H1 (cell line): ENCODE measurements at regions not wholly inside any gene's neighbourhood (a gene's known extent, or its start where the extent isn't known, plus 50 kb on each side); places are given as distances from the start of the nearest gene placed in this dataset.

Experiments
- CTCF ChIA-PET: fragments of 300-600 bp; sonication (Branson Sonifier 250); formaldehyde crosslinking; loops from one replicate; lab custom pipeline; 2021; ENCODE audit not compliant: partially characterized antibody; lab: Charles Lee
- POLR2A ChIA-PET: fragments of 300-600 bp; sonication (Branson Sonifier 250); formaldehyde crosslinking; loops from one replicate; lab custom pipeline; 2021; ENCODE audit warnings: inconsistent platforms; ENCODE audit not compliant: partially characterized antibody; lab: Charles Lee
- DNase-seq, 2 experiments: peaks; one replicate each; pipeline versions ENCODE4 v3.0.0 to v3.0.0-alpha.2; 2010 to 2022; ENCODE audit warnings: low spot score in 2 of 2, low read depth in 1 of 2, mixed read lengths in 1 of 2
- FAIRE-seq: peaks from 2 replicates; lab custom pipeline; 2011; peaks lifted over from hg19 to GRCh38; lab: Jason Lieb, UNC
- H2AFZ ChIP-seq: 2 replicates; pipeline ENCODE4 v1.8.1; 2012; ENCODE audit warnings: low read length, inconsistent platforms
- H2AK5ac ChIP-seq: 2 replicates; pipeline ENCODE4 v1.6.1; 2013; ENCODE audit warnings: low read depth, low read length
- H2BK120ac ChIP-seq: replicated peaks from 2 replicates; pipeline ENCODE3; 2013; ENCODE audit warnings: low read depth, low read length, inconsistent platforms
- H2BK12ac ChIP-seq: 2 replicates; pipeline ENCODE4 v1.6.1; 2013; ENCODE audit warnings: low read depth, low read length
- H2BK15ac ChIP-seq: 2 replicates; pipeline ENCODE4 v1.6.1; 2013; ENCODE audit warnings: low read length
- H2BK20ac ChIP-seq: 2 replicates; pipeline ENCODE4 v1.6.1; 2013; ENCODE audit warnings: low read length
- H2BK5ac ChIP-seq: 2 replicates; pipeline ENCODE4 v1.6.1; 2013; ENCODE audit warnings: low read depth, low read length
- H3K14ac ChIP-seq: 2 replicates; pipeline ENCODE4 v1.6.1; 2013; ENCODE audit warnings: inconsistent platforms; ENCODE audit not compliant: insufficient read length
- H3K18ac ChIP-seq: 2 replicates; pipeline ENCODE4 v1.6.1; 2013; ENCODE audit warnings: low read length; ENCODE audit errors: extremely low read depth
- H3K23ac ChIP-seq: 2 replicates; pipeline ENCODE4 v1.6.1; 2013; ENCODE audit warnings: inconsistent platforms; ENCODE audit not compliant: insufficient read length
- H3K23me2 ChIP-seq: 2 replicates; pipeline ENCODE4 v1.6.1; 2013; ENCODE audit warnings: low read depth, low read length
- H3K27ac ChIP-seq: 2 replicates; pipeline ENCODE4 v1.6.1; 2011; ENCODE audit warnings: low read depth, low read length, inconsistent platforms
- H3K27me3 ChIP-seq, 4 experiments: replicated peaks in 1 of 4; 1 replicate in 1 of 4; 2 replicates in 3 of 4; pipeline versions ENCODE4 v1.6.1 to v1.8.1; 2011 to 2013; ENCODE audit warnings: low read length in 3 of 4, mild to moderate bottlenecking in 3 of 4, inconsistent platforms in 2 of 4, mixed read lengths in 2 of 4, moderate library complexity in 1 of 4; ENCODE audit not compliant: control insufficient read depth in 3 of 4, insufficient read depth in 3 of 4; ENCODE audit errors: extremely low read depth in 1 of 4
- H3K36me3 ChIP-seq, 4 experiments: 2 replicates each; pipeline versions ENCODE4 v1.6.1 to v1.8.1; 2011 to 2013; ENCODE audit warnings: mild to moderate bottlenecking in 4 of 4, low read length in 3 of 4, moderate library complexity in 2 of 4, control low read depth in 1 of 4, inconsistent platforms in 1 of 4; ENCODE audit not compliant: insufficient read depth in 4 of 4, control insufficient read depth in 2 of 4
- H3K4ac ChIP-seq: replicated peaks from 2 replicates; pipeline ENCODE3; 2013; ENCODE audit warnings: low read length, low read depth, mixed read lengths, inconsistent platforms; ENCODE audit not compliant: insufficient read length
- H3K4me1 ChIP-seq, 4 experiments: replicated peaks in 1 of 4; 1 replicate in 1 of 4; 2 replicates in 3 of 4; pipeline versions ENCODE4 v1.6.1 to v1.8.1; 2011 to 2013; ENCODE audit warnings: low read length in 3 of 4, inconsistent platforms in 2 of 4, mixed read lengths in 1 of 4; ENCODE audit not compliant: insufficient read depth in 4 of 4, control insufficient read depth in 3 of 4
- H3K4me2 ChIP-seq, 2 experiments: 2 replicates each; pipeline versions ENCODE4 v1.6.1 to v1.8.1; 2011 to 2013; ENCODE audit warnings: low read depth in 2 of 2, low read length in 2 of 2, control low read depth in 1 of 2, inconsistent platforms in 1 of 2, mild to moderate bottlenecking in 1 of 2; ENCODE audit not compliant: insufficient read depth in 1 of 2
- H3K4me3 ChIP-seq, 4 experiments: fragments of 200-600, 300-600 bp in 1 of 4; sonication (generic), shearing (Covaris generic), sonication (Bioruptor Twin) in 1 of 4; 2 replicates each; pipeline versions ENCODE4 v1.5.1 to v1.8.1; 2011 to 2016; ENCODE audit warnings: low read length in 4 of 4, low read depth in 3 of 4, control low read depth in 2 of 4, inconsistent platforms in 2 of 4, mild to moderate bottlenecking in 2 of 4, mixed read lengths in 1 of 4, moderate library complexity in 1 of 4; ENCODE audit not compliant: insufficient read depth in 2 of 4; ENCODE audit errors: extremely low read depth in 1 of 4
- H3K56ac ChIP-seq: replicated peaks from 2 replicates; pipeline ENCODE3; 2013; ENCODE audit warnings: low read depth, mild to moderate bottlenecking, mixed read lengths, low read length, inconsistent platforms; ENCODE audit not compliant: insufficient read length
- H3K79me1 ChIP-seq: 2 replicates; pipeline ENCODE4 v1.6.1; 2013; ENCODE audit warnings: low read depth, low read length, control low read depth
- H3K79me2 ChIP-seq, 2 experiments: 2 replicates each; pipeline versions ENCODE4 v1.6.1 to v1.8.1; 2012 to 2013; ENCODE audit warnings: low read length in 2 of 2, mild to moderate bottlenecking in 2 of 2, inconsistent platforms in 1 of 2; ENCODE audit not compliant: insufficient read depth in 2 of 2, control insufficient read depth in 1 of 2
- H3K9ac ChIP-seq, 4 experiments: replicated peaks in 1 of 4; 1 replicate in 1 of 4; 2 replicates in 3 of 4; pipeline versions ENCODE4 v1.6.1 to v1.8.1; 2011 to 2013; ENCODE audit warnings: low read depth in 3 of 4, low read length in 3 of 4, control low read depth in 2 of 4, mild to moderate bottlenecking in 2 of 4, moderate library complexity in 2 of 4, inconsistent platforms in 1 of 4; ENCODE audit errors: extremely low read depth in 1 of 4
- H3K9me3 ChIP-seq, 2 experiments: 2 replicates each; pipeline versions ENCODE4 v1.6.1 to v1.8.1; 2012 to 2013; ENCODE audit warnings: mild to moderate bottlenecking in 2 of 2, moderate library complexity in 2 of 2, control low read depth in 1 of 2, inconsistent platforms in 1 of 2, low read depth in 1 of 2, low read length in 1 of 2, mixed read lengths in 1 of 2; ENCODE audit not compliant: insufficient read depth in 2 of 2
- H4K20me1 ChIP-seq, 2 experiments: replicated peaks in 1 of 2; 2 replicates each; pipeline versions ENCODE3 to v1.8.1; 2011 to 2013; ENCODE audit warnings: inconsistent platforms in 2 of 2, low read length in 2 of 2, mild to moderate bottlenecking in 1 of 2; ENCODE audit not compliant: insufficient read depth in 2 of 2, control insufficient read depth in 1 of 2
- H4K5ac ChIP-seq: 2 replicates; pipeline ENCODE4 v1.6.1; 2013; ENCODE audit warnings: low read length, low read depth, mixed read lengths, inconsistent platforms; ENCODE audit not compliant: insufficient read length
- H4K8ac ChIP-seq: 2 replicates; pipeline ENCODE4 v1.8.0; 2013; ENCODE audit warnings: mild to moderate bottlenecking, moderate library complexity, low read length, inconsistent platforms; ENCODE audit not compliant: insufficient read depth; ENCODE audit errors: extremely low read depth
- H4K91ac ChIP-seq: replicated peaks from 2 replicates; pipeline ENCODE3; 2013; ENCODE audit warnings: low read length, mixed read lengths, inconsistent platforms; ENCODE audit not compliant: insufficient read length
- BACH1 ChIP-seq: IDR thresholded peaks from 2 replicates; pipeline ENCODE4 v1.6.1; 2012; ENCODE audit warnings: low read length, improper control_type of control experiment
- CBX5 ChIP-seq: fragments of 300-800, 300-1000 bp; sonication (generic); IDR thresholded peaks from 2 replicates; pipeline ENCODE4 v1.7.1; 2016; ENCODE audit warnings: antibody characterized with exemption, low read length, low read depth
- CEBPB ChIP-seq: IDR thresholded peaks from 2 replicates; pipeline ENCODE4 v1.6.1; 2012; ENCODE audit warnings: low read depth, low read length
- CHD2 ChIP-seq: IDR thresholded peaks from 2 replicates; pipeline ENCODE4 v1.6.1; 2012; ENCODE audit warnings: low read length, improper control_type of control experiment
- CTBP2 ChIP-seq: IDR thresholded peaks from 2 replicates; pipeline ENCODE4 v1.7.0; 2011; ENCODE audit warnings: borderline replicate concordance, mild to moderate bottlenecking, moderate library complexity, mixed read lengths, low read length; ENCODE audit not compliant: insufficient read depth, insufficient read length
- FOSL1 ChIP-seq: IDR thresholded peaks from 2 replicates; pipeline ENCODE4 v1.6.1; 2011; ENCODE audit warnings: mild to moderate bottlenecking, low read depth, low read length, moderate library complexity; ENCODE audit not compliant: insufficient read depth
- JUN ChIP-seq: IDR thresholded peaks from 2 replicates; pipeline ENCODE4 v1.6.1; 2011; ENCODE audit warnings: low read depth, mild to moderate bottlenecking, improper control_type of control experiment, low read length
- JUND ChIP-seq: IDR thresholded peaks from 2 replicates; pipeline ENCODE4 v1.6.1; 2011; ENCODE audit warnings: mild to moderate bottlenecking, improper control_type of control experiment, low read length
- MAX ChIP-seq: IDR thresholded peaks from 2 replicates; pipeline ENCODE4 v1.6.1; 2012; ENCODE audit warnings: inconsistent platforms
- PHF8 ChIP-seq: fragments of 200-600 bp; sonication (generic); conservative IDR thresholded peaks from 2 replicates; pipeline ENCODE4 v1.7.1; 2012; ENCODE audit warnings: low read depth, mild to moderate bottlenecking, inconsistent platforms, low read length, moderate library complexity
- POLR2A ChIP-seq, 2 experiments: IDR thresholded peaks; 1 replicate in 1 of 2; 2 replicates in 1 of 2; pipeline ENCODE4 v1.6.1; 2011; ENCODE audit warnings: low read depth in 2 of 2, low read length in 2 of 2, mild to moderate bottlenecking in 2 of 2; ENCODE audit errors: control extremely low read depth in 1 of 2
- RAD21 ChIP-seq, 2 experiments: IDR thresholded peaks in 1 of 2; conservative IDR thresholded peaks in 1 of 2; 2 replicates each; pipeline ENCODE4 v1.6.1; 2011; ENCODE audit warnings: low read depth in 2 of 2, low read length in 2 of 2, improper control_type of control experiment in 1 of 2, inconsistent platforms in 1 of 2, mild to moderate bottlenecking in 1 of 2, moderate library complexity in 1 of 2
- RBBP5 ChIP-seq: IDR thresholded peaks from 2 replicates; pipeline ENCODE4 v1.7.1; 2012; ENCODE audit warnings: low read depth, mild to moderate bottlenecking, inconsistent platforms, low read length, moderate library complexity, borderline replicate concordance
- SP2 ChIP-seq: IDR thresholded peaks from 2 replicates; pipeline ENCODE4 v1.6.1; 2012; ENCODE audit warnings: mild to moderate bottlenecking, low read length, inconsistent platforms
- TAF7 ChIP-seq: optimal IDR thresholded peaks from 2 replicates; pipeline ENCODE3; 2011; ENCODE audit warnings: low read depth, mild to moderate bottlenecking, inconsistent platforms, low read length, moderate library complexity, borderline replicate concordance
- TBP ChIP-seq: IDR thresholded peaks from 2 replicates; pipeline ENCODE4 v1.6.1; 2011; ENCODE audit warnings: low read depth, low read length, improper control_type of control experiment
- WGBS, 2 experiments: shearing (Covaris generic) in 1 of 2; methylation state at CpG; one replicate each; pipeline versions ENCODE4 v1.1.6 to v1.1.7; 2013 to 2015; ENCODE audit warnings: low lambda C conversion rate in 2 of 2, mixed read lengths in 2 of 2, inconsistent platforms in 1 of 2, low coverage in 1 of 2, missing lambda C conversion rate in 1 of 2; ENCODE audit not compliant: insufficient replicate concordance in 2 of 2, insufficient coverage in 1 of 2, insufficient read length in 1 of 2; ENCODE audit errors: extremely low coverage in 1 of 2, missing lambda C conversion rate in 1 of 2; 5-methylcytosine and 5-hydroxymethylcytosine counted together

DNA sequence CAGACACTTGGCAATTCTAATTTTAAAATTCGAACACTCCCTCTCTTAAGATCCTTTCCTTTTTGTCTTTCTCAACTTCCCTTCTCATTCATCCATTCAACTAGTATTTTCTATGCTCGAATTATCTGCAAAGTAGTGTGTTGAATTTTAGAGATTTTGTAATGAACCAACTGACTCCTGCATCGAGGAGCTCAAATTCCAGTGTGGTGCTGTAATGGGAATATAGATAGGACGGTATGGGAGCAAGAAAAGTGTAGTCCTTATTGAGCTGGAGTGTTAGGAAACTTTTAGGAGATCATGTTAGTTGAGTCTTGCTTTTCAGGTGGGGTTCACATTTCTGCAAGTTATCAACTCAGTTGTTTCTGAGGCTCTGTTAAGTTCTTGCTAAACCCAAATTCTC lies 897.5 kb downstream of the TTLL7 start:
- Histone ChIP-seq H3K4me3 (no peak overlapping the region), H3K9ac (no peak overlapping the region), H2AFZ (no peak overlapping the region), H3K4me2 (no peak overlapping the region), H3K4me1 (peaks cover 1 to 6% (median 3%) of the 10 kb centered on the region in 4 experiments; a peak in 3 of 7 replicates), H3K56ac (no peak overlapping the region), H3K9me3 (no peaks in the 10 kb centered on the region), H2BK5ac (no peak overlapping the region), H4K5ac (no peak overlapping the region), H3K27me3 (no peaks in the 10 kb centered on the region), H3K36me3 (no peaks in the 10 kb centered on the region), H4K8ac (no peak overlapping the region), H2BK12ac (no peak overlapping the region), H4K20me1 (no peaks in the 10 kb centered on the region), H3K4ac (no peak overlapping the region), H2BK15ac (no peak overlapping the region), H2BK20ac (no peak overlapping the region), H3K23ac (no peak overlapping the region), H2AK5ac (no peak overlapping the region), H3K79me2 (no peaks in the 10 kb centered on the region), H2BK120ac (no peak overlapping the region), H3K18ac (no peak overlapping the region), H3K23me2 (no peaks in the 10 kb centered on the region), H3K27ac (no peak overlapping the region), H3K79me1 (no peaks in the 10 kb centered on the region), H4K91ac (no peak overlapping the region), H3K14ac (no peak overlapping the region)
- ChIA-PET POLR2A (no interaction called here), CTCF (no interaction called here)
- FAIRE-seq (no peak), DNase-seq (no peak)
- 83 to 100% methylated on average over 1 to 4 of the region's 4 CpGs for WGBS, 2 experiments
- TF ChIP-seq CHD2 (no peak), PHF8 (no peak), TAF7 (no peak), MAX (no peak), FOSL1 (no peak), CTBP2 (no peak), POLR2A (IDR thresholded peaks at IDR 0.05; ENCODE audit: control extremely low read depth in 1 of 2, low read depth in 2 of 2, low read length in 2 of 2) (no peak), SP2 (no peak), CBX5 (no peak), RAD21 (IDR thresholded peaks at IDR 0.05 in 1 of 2, conservative IDR thresholded peaks at IDR 0.05 in 1 of 2; ENCODE audit: low read depth in 2 of 2, low read length in 2 of 2) (no peak), JUN (no peak), BACH1 (no peak), TBP (no peak), JUND (no peak), RBBP5 (no peak), CEBPB (no peak)
